PC-3 (cell line): ENCODE measurements at regions not wholly inside any gene's neighbourhood (a gene's known extent, or its start where the extent isn't known, plus 50 kb on each side); places are given as distances from the start of the nearest gene placed in this dataset.

Experiments used
- CTCF ChIP-seq: fragments of 300-600 bp; sonication (generic); conservative IDR thresholded peaks from 2 replicates; pipeline ENCODE4 v1.5.1; 2017; ENCODE audit warnings: antibody characterized with exemption, low read depth, mild to moderate bottlenecking, low read length
- EZH2phosphoT487 ChIP-seq: fragments of 300-600 bp; sonication (generic); IDR thresholded peaks from 2 replicates; pipeline ENCODE4 v1.6.1; 2018; ENCODE audit warnings: mild to moderate bottlenecking, antibody characterized with exemption, low read length, borderline replicate concordance

DNA sequence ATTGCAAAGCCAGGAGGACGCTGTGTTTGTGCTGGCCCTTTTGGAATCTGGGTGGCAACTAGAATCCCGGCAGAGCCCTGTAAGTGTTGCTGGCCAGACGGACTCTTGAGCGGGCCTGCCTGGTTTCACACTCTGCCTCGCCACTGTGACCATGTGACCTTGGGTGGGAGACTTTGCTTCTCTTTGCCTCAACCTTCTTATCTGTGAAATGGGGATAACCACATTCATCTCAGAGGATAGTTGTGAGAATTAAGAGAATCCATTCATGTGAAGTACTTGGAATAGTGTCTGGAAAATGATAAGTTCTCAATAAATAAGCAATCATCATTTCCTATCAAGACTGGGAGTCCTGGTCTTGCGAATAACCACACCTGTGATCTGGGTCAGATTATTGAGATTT lies 105.6 kb downstream of the LIPG start:
- TF ChIP-seq CTCF, result no peak
- no peak for TF ChIP-seq EZH2phosphoT487
